Tibial nerve (tissue), 4 donors: ENCODE measurements at regions not wholly inside any gene's neighbourhood (a gene's known extent, or its start where the extent isn't known, plus 50 kb on each side); places are given as distances from the start of the nearest gene placed in this dataset.

Experiments used
- EP300 ChIP-seq, 2 donors: sonication (generic); formaldehyde crosslinking; IDR thresholded peaks; one replicate each; pipeline ENCODE4 v1.6.1; 2017; ENCODE audit warnings: antibody characterized with exemption in 2 of 2, mild to moderate bottlenecking in 1 of 2
- POLR2A ChIP-seq, 2 donors: fragments of 450-650 bp; IDR thresholded peaks; one replicate each; pipeline ENCODE4 v1.6.1; 2017; ENCODE audit warnings: antibody characterized with exemption in 2 of 2, mild to moderate bottlenecking in 2 of 2, moderate library complexity in 2 of 2
- TF ChIP-seq, protein P1 (sequence below), 5 experiments: fragments of 200-600 bp in 3 of 5; fragments of 450-650 bp in 2 of 5; sonication (generic) in 3 of 5; IDR thresholded peaks; one replicate each; pipeline ENCODE4 v1.5.1; 2016 to 2019; ENCODE audit warnings: antibody characterized with exemption in 5 of 5, mild to moderate bottlenecking in 3 of 5, moderate library complexity in 2 of 5

DNA sequence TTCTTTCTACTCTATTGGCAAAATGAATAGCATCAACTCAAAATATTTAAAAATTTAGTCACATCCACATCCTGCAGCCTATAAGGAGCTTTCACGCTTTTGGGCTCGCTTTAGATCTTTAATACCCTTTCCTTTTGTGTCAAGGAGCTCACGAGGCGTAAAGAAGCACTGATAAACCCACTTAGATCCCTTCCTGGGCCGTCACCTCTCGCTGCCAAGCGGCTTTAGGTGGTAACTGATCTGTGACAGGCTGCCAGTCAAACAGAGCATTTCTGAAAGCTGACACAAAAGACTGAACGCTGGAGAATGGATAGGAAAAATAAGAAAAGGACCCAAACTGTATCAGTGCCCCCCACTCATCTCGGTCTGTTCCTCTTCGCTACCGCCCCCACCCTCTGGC is 385.7 kb upstream of the MMS22L start:
- TF ChIP-seq EP300 (IDR thresholded peaks at IDR 0.05) = no peak
- TF ChIP-seq, protein P1, sequence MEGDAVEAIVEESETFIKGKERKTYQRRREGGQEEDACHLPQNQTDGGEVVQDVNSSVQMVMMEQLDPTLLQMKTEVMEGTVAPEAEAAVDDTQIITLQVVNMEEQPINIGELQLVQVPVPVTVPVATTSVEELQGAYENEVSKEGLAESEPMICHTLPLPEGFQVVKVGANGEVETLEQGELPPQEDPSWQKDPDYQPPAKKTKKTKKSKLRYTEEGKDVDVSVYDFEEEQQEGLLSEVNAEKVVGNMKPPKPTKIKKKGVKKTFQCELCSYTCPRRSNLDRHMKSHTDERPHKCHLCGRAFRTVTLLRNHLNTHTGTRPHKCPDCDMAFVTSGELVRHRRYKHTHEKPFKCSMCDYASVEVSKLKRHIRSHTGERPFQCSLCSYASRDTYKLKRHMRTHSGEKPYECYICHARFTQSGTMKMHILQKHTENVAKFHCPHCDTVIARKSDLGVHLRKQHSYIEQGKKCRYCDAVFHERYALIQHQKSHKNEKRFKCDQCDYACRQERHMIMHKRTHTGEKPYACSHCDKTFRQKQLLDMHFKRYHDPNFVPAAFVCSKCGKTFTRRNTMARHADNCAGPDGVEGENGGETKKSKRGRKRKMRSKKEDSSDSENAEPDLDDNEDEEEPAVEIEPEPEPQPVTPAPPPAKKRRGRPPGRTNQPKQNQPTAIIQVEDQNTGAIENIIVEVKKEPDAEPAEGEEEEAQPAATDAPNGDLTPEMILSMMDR (IDR thresholded peaks at IDR 0.05) = no peak
- no peak for TF ChIP-seq POLR2A (IDR thresholded peaks at IDR 0.05)
